Mammary epithelial cell (primary cell): ENCODE measurements at regions not wholly inside any gene's neighbourhood (a gene's known extent, or its start where the extent isn't known, plus 50 kb on each side); places are given as distances from the start of the nearest gene placed in this dataset.

Experiments used
- CTCF ChIP-seq, 2 donors: IDR thresholded peaks in 1 of 2; conservative IDR thresholded peaks in 1 of 2; 2 replicates each; pipeline ENCODE4 v1.5.1; 2011 to 2012; ENCODE audit warnings: inconsistent platforms in 2 of 2, low read length in 2 of 2, mild to moderate bottlenecking in 2 of 2, control low read depth in 1 of 2, low read depth in 1 of 2; ENCODE audit not compliant: insufficient read depth in 1 of 2; ENCODE audit errors: extremely low read depth in 1 of 2
- EZH2 ChIP-seq: IDR thresholded peaks from 2 replicates; pipeline ENCODE4 v1.6.1; 2012; ENCODE audit warnings: low read length, inconsistent platforms, borderline replicate concordance

DNA sequence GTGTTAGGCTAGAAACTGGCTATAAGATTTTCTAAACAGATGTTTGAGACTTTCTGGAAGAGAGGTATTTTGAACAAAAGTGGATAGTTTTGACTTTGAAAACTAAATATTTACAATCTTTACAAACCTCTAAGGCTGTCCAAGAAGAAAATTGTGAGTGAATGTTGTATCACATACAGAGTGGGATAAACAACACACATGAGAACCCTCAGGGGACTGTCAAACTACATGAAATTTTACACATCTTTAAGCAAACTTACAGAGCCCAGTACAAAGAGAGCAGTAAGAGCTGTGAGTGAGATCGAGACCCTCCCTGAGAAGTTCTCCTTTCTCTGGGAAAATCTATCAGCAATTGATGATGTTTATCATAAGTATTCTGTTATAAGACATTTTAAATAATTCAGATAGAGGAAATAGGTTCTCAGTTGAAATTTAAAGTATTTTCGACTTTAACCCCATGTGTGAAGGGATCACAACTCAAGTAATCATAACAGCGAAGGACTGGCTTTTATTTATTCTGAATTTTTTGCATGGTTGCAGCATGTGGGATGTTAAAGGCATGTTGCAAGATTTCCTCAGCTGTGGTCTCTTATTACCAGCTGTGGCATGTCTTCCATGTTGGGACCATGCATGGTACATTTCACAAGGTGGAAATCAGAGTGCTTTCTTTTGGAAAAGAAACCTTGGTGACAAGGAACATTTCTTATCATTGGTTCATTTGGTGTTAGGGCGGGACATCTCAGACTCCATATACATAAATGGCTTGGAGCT is 264.0 kb upstream of the PRICKLE1 start:
- TF ChIP-seq CTCF (conservative IDR thresholded peaks at IDR 0.05 in 1 of 2, IDR thresholded peaks at IDR 0.05 in 1 of 2; ENCODE audit: extremely low read depth in 1 of 2, insufficient read depth in 1 of 2, low read depth in 1 of 2, low read length in 2 of 2) (no peak), EZH2 (no peak)
